ENCODE measurements at regions not wholly inside any gene's neighbourhood (a gene's known extent, or its start where the extent isn't known, plus 50 kb on each side); places are given as distances from the start of the nearest gene placed in this dataset.
"Not testable (repeated sequence)": the region's sequence is repeated elsewhere in the genome, so short reads cannot be mapped to it uniquely, and the experiment has no call there.

DNA sequence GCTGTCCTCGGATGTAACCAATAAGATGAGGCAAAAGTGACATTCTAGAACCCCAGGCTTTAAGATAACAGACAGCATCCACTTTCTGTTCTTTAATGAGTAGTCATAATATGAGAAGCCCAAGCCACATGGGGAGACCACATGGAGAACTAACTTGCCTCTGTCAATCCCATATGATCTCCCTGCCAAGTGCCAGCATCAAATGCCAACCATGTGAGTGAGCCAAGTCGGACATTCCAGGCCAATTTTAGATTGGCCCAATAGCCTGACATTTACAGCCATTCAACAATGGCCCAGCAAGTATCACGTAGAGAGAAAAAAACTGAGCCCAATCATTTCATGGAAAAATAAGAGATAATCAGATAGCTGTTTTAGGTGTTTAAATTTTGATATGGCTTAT lies 2048.3 kb upstream of the RAG2 start:
- TF ChIP-seq, protein P1, sequence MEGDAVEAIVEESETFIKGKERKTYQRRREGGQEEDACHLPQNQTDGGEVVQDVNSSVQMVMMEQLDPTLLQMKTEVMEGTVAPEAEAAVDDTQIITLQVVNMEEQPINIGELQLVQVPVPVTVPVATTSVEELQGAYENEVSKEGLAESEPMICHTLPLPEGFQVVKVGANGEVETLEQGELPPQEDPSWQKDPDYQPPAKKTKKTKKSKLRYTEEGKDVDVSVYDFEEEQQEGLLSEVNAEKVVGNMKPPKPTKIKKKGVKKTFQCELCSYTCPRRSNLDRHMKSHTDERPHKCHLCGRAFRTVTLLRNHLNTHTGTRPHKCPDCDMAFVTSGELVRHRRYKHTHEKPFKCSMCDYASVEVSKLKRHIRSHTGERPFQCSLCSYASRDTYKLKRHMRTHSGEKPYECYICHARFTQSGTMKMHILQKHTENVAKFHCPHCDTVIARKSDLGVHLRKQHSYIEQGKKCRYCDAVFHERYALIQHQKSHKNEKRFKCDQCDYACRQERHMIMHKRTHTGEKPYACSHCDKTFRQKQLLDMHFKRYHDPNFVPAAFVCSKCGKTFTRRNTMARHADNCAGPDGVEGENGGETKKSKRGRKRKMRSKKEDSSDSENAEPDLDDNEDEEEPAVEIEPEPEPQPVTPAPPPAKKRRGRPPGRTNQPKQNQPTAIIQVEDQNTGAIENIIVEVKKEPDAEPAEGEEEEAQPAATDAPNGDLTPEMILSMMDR (IDR thresholded peaks at IDR 0.05), result no peak
- Histone ChIP-seq H3K4me3 (no peak overlapping the region), H3K27ac (no peak overlapping the region)
- no peak for DNase-seq (ENCODE audit: low spot score)

GRCh38 chr11:38640854-38641253 lies 2042.8 kb upstream of the RAG2 start:
- H3K4me3 ChIP-seq, result no peak overlapping the region
- TF ChIP-seq, protein P1 (IDR thresholded peaks at IDR 0.05), result no peak
- no peak for DNase-seq (ENCODE audit: low spot score)
- H3K27ac ChIP-seq, result no peak overlapping the region

DNA sequence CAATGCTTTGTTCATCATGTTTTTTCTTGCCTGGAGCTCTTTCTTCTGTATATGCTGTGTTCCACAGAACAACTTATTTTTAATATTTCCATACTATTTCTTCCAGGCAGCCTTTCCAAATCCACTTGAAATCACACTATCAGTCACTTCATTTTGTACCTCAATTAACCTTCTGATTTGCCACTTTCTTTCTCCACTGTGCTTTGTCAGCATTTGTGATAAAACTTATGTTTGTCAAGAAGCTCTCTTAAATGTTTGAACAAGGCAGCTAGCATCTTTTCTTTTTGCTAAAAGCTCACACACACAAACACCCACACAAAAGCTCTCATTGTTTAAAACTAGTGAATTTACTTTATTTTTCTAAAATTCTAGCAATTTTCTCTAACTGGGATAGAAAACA lies 2014.7 kb upstream of the RAG2 start:
- no peak overlapping the region for H3K27ac ChIP-seq
- TF ChIP-seq, protein P1 (IDR thresholded peaks at IDR 0.05), result no peak
- DNase-seq (ENCODE audit: low spot score), result no peak
- no peak overlapping the region for H3K4me3 ChIP-seq

- not testable (repeated sequence) for DNase-seq (ENCODE audit: low spot score); H3K27ac ChIP-seq; H3K4me3 ChIP-seq
These were observed 2003.3 kb upstream of the RAG2 start for GRCh38 chr11:38601371-38601770.

GRCh38 chr11:38598418-38598817 lies 2000.4 kb upstream of the RAG2 start:
- DNase-seq (ENCODE audit: low spot score), result no peak
- TF ChIP-seq, protein P1 (IDR thresholded peaks at IDR 0.05), result no peak
- H3K27ac ChIP-seq, result no peak overlapping the region
- no peak overlapping the region for H3K4me3 ChIP-seq

GRCh38 chr11:38595359-38596016 lies 1997.5 kb upstream of the RAG2 start:
- DNase-seq (ENCODE audit: low spot score); H3K4me3 ChIP-seq; H3K27ac ChIP-seq: not testable (repeated sequence)

DNA sequence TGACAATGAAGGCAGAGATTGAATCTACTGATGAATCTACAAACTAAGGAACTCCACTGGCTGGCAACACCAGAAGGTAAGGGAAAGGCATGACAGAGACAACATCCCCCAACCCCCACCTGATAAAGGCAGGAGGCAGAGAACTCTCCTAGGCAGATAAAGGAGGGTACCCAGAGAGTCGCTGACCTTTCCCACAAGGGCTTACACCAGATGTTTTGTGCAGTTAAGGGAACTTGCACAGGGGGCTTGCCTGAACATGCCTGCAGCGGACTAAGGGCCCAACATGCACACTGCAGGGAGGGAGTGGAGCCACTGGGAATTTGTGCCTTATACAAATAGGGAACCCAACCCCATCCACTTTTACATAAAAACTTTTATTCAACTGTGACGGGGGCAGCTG lies 1996.9 kb upstream of the RAG2 start:
- Histone ChIP-seq H3K4me3 (no peak overlapping the region), H3K27ac (no peak overlapping the region)
- no peak for DNase-seq (ENCODE audit: low spot score)
- TF ChIP-seq, protein P1 (IDR thresholded peaks at IDR 0.05), result no peak

DNA sequence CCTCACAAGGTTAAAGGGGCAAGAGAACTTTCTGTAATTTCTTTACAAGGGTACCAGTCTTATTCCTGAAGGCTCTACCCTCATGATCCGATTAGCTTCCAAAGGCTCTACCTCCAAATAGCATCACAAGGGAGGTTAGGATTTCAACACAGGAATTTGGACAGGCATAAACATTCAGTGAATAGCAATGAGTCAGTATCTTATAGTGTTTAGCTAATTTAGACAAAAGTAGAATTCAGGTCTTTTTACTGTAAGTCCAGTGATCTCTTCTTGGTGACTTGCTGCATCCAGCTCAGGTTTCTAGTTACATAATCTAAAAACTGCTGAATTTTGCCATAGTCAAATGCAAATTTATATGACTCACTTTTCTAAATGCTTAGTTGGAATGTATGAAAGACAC lies 1995.6 kb upstream of the RAG2 start:
- DNase-seq (ENCODE audit: low spot score), result no peak
- H3K27ac ChIP-seq, result no peak overlapping the region
- no peak overlapping the region for H3K4me3 ChIP-seq
- TF ChIP-seq, protein P1 (IDR thresholded peaks at IDR 0.05), result no peak

Data from coronary artery (tissue), 2 donors.